ENCODE measurements at regions not wholly inside any gene's neighbourhood (a gene's known extent, or its start where the extent isn't known, plus 50 kb on each side); places are given as distances from the start of the nearest gene placed in this dataset.
A peak's percentile ranks its signal among the peaks of the same experiment; 100 is the strongest.
"Not testable (repeated sequence)": the region's sequence is repeated elsewhere in the genome, so short reads cannot be mapped to it uniquely, and the experiment has no call there.

GRCh38 chr6:169973588-169974467, 222.4 kb downstream of the ERMARD start:
- DNase-seq: not testable (repeated sequence)

- DNase-seq: peak; percentile 2
These were observed 221.3 kb downstream of the ERMARD start for GRCh38 chr6:169972736-169973135.

- DNase-seq: peak; percentile 9
These were observed 220.8 kb downstream of the ERMARD start for GRCh38 chr6:169972101-169972651.

- peak; percentile 14 for DNase-seq
These were observed 219.8 kb downstream of the ERMARD start for GRCh38 chr6:169971081-169971861.

- DNase-seq: peak; percentile 17
These were observed 219.0 kb downstream of the ERMARD start for GRCh38 chr6:169970306-169970988.

GRCh38 chr6:169969372-169970099, 218.1 kb downstream of the ERMARD start:
- DNase-seq: peak; percentile 15

- peak; percentile 7 for DNase-seq
These were observed 217.3 kb downstream of the ERMARD start for GRCh38 chr6:169968541-169969270.

GRCh38 chr6:169967687-169968086, 216.3 kb downstream of the ERMARD start:
- no peak for DNase-seq

- DNase-seq: peak; percentile 17
These were observed 215.1 kb downstream of the ERMARD start for GRCh38 chr6:169966312-169967181.

- peak; percentile 12 for DNase-seq
These were observed 214.4 kb downstream of the ERMARD start for GRCh38 chr6:169965657-169966311.

GRCh38 chr6:169965239-169965638, 213.8 kb downstream of the ERMARD start:
- DNase-seq: no peak

GRCh38 chr6:169964486-169965180, 213.2 kb downstream of the ERMARD start:
- peak; percentile 6 for DNase-seq

GRCh38 chr6:169963581-169964297, 212.3 kb downstream of the ERMARD start:
- peak; percentile 3 for DNase-seq

GRCh38 chr6:169962604-169963469, 211.4 kb downstream of the ERMARD start:
- peak; percentile 24 for DNase-seq

GRCh38 chr6:169961772-169962561, 210.5 kb downstream of the ERMARD start:
- peak; percentile 70 for DNase-seq

- DNase-seq: peak; percentile 17
These were observed 209.6 kb downstream of the ERMARD start for GRCh38 chr6:169960886-169961611.
